Activated CD4-positive, alpha-beta T cell treated with anti-CD3 and anti-CD28 coated beads for 48 hours (primary cell): ENCODE measurements at regions not wholly inside any gene's neighbourhood (a gene's known extent, or its start where the extent isn't known, plus 50 kb on each side); places are given as distances from the start of the nearest gene placed in this dataset.

Source experiments
- DNase-seq: peaks from one replicate; pipeline ENCODE4 v3.0.0-alpha.2; 2020

- no peak for DNase-seq
Measured at GRCh38 chr19:31567776-31568175, 218.5 kb upstream of the TSHZ3 start.

GRCh38 chr19:31568724-31569123, 219.5 kb upstream of the TSHZ3 start:
- no peak for DNase-seq

- DNase-seq = no peak
Measured at GRCh38 chr19:31570718-31571117, 221.5 kb upstream of the TSHZ3 start.

- no peak for DNase-seq
Measured at GRCh38 chr19:31572102-31572975, 223.1 kb upstream of the TSHZ3 start.

GRCh38 chr19:31572976-31573298, 223.7 kb upstream of the TSHZ3 start:
- DNase-seq = no peak

GRCh38 chr19:31574251-31574973, 225.2 kb upstream of the TSHZ3 start:
- no peak for DNase-seq

GRCh38 chr19:31575846-31576335, 226.7 kb upstream of the TSHZ3 start:
- no peak for DNase-seq

GRCh38 chr19:31578326-31578725, 229.1 kb upstream of the TSHZ3 start:
- no peak for DNase-seq

GRCh38 chr19:31583148-31583547, 233.9 kb upstream of the TSHZ3 start:
- no peak for DNase-seq

GRCh38 chr19:31586282-31586681, 237.0 kb upstream of the TSHZ3 start:
- no peak for DNase-seq

- DNase-seq = no peak
Measured at GRCh38 chr19:31589109-31589508, 239.9 kb upstream of the TSHZ3 start.

- no peak for DNase-seq
Measured at GRCh38 chr19:31591258-31591657, 242.0 kb upstream of the TSHZ3 start.

- DNase-seq = no peak
Measured at GRCh38 chr19:31592456-31592855, 243.2 kb upstream of the TSHZ3 start.

- DNase-seq = no peak
Measured at GRCh38 chr19:31594701-31595100, 245.5 kb upstream of the TSHZ3 start.

- no peak for DNase-seq
Measured at GRCh38 chr19:31595521-31595920, 246.3 kb upstream of the TSHZ3 start.

- no peak for DNase-seq
Measured at GRCh38 chr19:31596751-31597150, 247.5 kb upstream of the TSHZ3 start.

GRCh38 chr19:31597616-31598015, 248.4 kb upstream of the TSHZ3 start:
- no peak for DNase-seq

- no peak for DNase-seq
Measured at GRCh38 chr19:31598730-31599238, 249.5 kb upstream of the TSHZ3 start.

GRCh38 chr19:31600731-31601295, 251.6 kb upstream of the TSHZ3 start:
- DNase-seq = no peak

- no peak for DNase-seq
Measured at GRCh38 chr19:31601855-31602254, 252.6 kb upstream of the TSHZ3 start.

GRCh38 chr19:31602548-31602947, 253.3 kb upstream of the TSHZ3 start:
- DNase-seq = no peak

GRCh38 chr19:31604493-31605040, 255.3 kb upstream of the TSHZ3 start:
- no peak for DNase-seq

GRCh38 chr19:31610018-31610417, 260.8 kb upstream of the TSHZ3 start:
- no peak for DNase-seq
